GM13977 (cell line): ENCODE measurements at regions not wholly inside any gene's neighbourhood (a gene's known extent, or its start where the extent isn't known, plus 50 kb on each side); places are given as distances from the start of the nearest gene placed in this dataset.
"Not testable (repeated sequence)": the region's sequence is repeated elsewhere in the genome, so short reads cannot be mapped to it uniquely, and the experiment has no call there.

Source experiments
- DNase-seq: peaks from one replicate; pipeline ENCODE4 v3.0.0; 2012; ENCODE audit warnings: low spot score
- in situ Hi-C: fragments of 300-500 bp; cut with MboI; formaldehyde crosslinking; loops from one replicate; pipeline ENCODE4 v1.12.0; 2022; ENCODE audit warnings: low sequenced_read_pairs, low pct_unique_long_range_greater_than_20kb, mixed read lengths, inconsistent platforms; ENCODE audit not compliant: unreplicated experiment

GRCh38 chr16:46386805-46387620 is 234.2 kb downstream of the SHCBP1 start:
- DNase-seq, in situ Hi-C loops: not testable (repeated sequence)

DNA sequence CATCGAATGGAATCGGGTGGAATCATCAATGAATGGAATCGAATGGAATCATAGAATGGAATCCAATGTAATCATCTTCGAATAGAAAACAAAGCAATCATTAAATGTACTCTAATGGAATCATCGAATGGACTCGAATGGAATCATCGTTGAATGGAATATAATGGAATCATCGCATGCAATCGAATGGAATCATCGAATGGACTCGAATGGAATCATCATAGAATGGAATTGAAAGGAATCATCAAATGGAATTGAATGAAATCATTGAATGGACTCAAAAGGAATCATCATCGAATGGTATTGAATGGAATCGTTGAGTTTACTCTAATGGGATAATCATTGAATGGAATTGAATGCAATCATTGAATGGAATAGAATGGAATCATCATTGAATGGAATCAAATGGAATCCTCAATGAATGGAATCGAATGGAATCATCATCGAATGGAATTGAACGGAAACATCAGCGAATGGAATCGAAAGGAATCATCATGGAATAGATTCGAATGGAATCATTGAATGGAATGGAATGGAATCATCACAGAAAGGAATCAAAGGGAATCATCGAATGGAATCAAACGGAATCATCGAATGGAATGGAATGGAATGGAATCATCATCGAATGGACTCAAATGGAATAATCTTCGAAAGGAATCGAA is 234.9 kb downstream of the SHCBP1 start:
- in situ Hi-C loops, DNase-seq: not testable (repeated sequence)

DNA sequence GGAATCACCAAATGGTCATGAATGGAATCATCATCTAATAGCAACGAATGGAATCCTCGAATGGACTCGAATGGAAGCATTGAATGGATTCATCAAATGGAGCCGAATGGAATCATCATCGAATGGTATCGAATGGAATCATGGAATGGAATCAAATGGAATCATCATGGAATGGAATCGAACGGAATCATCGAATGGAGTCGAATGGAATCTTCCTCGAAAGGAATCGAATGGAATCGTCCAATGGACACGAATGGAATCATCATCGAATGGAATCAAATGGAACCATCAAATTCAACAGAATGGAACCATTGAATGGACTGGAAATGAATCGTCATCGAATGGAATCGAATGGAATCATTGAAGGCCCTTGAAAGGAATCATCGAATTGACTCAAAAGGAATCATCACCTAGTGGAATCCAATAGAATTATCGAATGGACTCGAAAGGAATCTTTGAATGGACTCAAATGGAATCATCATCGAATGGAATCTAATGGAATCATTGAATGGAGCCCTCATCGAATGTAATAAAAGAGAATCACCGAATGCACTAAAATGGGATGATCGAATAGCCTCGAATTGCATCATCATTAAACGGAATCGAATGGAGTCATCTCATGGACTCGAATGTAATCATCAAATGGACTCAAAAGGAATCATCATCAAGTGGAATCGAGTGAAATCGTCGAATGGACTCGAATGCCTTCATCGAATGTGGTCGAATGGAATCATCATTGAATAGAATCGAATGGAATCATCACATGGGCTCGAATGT is 236.7 kb downstream of the SHCBP1 start:
- DNase-seq, in situ Hi-C loops: not testable (repeated sequence)

- DNase-seq, in situ Hi-C loops: not testable (repeated sequence)
Observed at GRCh38 chr16:46383581-46383980, 237.6 kb downstream of the SHCBP1 start.

DNA sequence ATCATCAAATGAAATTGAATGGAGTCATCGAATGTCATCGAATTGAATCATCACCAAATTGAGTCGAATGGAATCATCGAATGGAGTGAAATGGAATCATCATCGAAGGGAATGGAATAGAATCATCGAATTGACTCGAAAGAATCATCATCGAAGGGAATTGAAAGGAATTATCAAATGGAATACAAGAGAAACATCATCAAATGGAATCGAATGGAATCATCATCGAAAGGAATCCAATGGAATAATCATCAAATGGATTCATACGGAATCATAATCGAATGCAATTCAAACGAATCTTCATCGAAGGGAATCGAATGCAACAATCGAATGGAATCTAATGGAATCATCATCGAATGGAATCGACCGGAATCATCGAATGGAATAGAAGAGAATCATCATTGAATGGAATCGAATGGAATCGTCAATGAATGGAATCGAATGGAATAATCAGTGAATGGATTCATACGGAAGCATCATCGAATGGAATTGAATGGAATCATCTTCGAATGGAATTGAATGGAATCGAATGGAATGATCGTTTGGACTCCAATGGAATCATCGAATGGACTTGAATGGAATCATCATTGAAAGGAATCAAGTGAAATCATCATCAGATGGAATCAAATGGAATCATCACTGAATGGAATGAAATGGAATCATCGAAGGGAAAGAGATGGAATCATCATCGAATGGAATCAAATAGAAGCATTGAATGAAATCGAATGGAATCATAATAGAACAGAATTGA is 238.2 kb downstream of the SHCBP1 start:
- in situ Hi-C loops, DNase-seq: not testable (repeated sequence)

DNA sequence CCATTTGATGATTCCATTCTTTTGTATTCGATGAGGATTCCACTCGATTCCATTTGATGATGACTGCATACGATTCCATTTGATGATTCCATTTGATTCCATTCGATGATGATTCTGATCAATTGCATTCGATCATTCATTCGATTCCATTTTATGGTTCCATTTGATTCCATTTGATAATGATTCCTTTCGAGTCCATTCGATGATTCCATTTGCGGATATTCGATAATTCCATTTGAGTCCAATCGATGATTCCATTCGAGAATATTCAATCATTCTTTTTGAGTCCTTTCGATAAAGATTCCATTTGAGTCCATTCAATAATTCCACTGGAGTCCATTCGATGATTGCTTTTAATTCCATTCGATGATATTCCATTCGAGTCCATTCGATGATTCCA is 239.1 kb downstream of the SHCBP1 start:
- in situ Hi-C loops, DNase-seq: not testable (repeated sequence)

DNA sequence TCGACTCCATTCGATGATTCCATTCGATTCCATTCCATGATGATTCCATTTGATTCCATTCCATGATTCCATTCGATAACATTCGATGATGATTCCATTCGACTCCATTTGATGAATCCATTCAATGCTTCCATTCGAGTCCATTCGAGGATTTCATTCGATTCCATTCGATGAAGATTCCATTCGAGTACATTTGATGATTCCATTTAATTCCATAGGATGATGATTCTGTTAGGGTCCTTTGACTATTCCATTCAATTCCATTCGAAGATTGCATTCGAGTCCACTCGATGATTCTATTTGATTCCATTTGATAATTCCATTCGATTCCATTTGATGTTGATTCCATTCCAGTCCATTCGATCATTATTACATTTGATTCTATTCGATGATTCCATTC is 239.8 kb downstream of the SHCBP1 start:
- DNase-seq, in situ Hi-C loops: not testable (repeated sequence)
